Activated naive CD4-positive, alpha-beta T cell treated with anti-CD3 and anti-CD28 coated beads for 36 hours (primary cell): ENCODE measurements at regions not wholly inside any gene's neighbourhood (a gene's known extent, or its start where the extent isn't known, plus 50 kb on each side); places are given as distances from the start of the nearest gene placed in this dataset.
A peak's percentile ranks its signal among the peaks of the same experiment; 100 is the strongest.
"Not testable (repeated sequence)": the region's sequence is repeated elsewhere in the genome, so short reads cannot be mapped to it uniquely, and the experiment has no call there.

Source experiments
- CTCF ChIA-PET: fragments of 350-600 bp; sonication (Branson Sonifier 250); formaldehyde crosslinking; loops from one replicate; lab custom pipeline; 2021; ENCODE audit warnings: antibody characterized with exemption; lab: Charles Lee
- DNase-seq: peaks from one replicate; pipeline ENCODE4 v3.0.0-alpha.2; 2020
- H3K27ac Mint-ChIP-seq: one replicate; pipeline ENCODE4 v1.8.0; 2021; ENCODE audit warnings: mild to moderate bottlenecking, mixed read lengths
- H3K27me3 Mint-ChIP-seq: one replicate; pipeline ENCODE4 v1.8.0; 2021; ENCODE audit warnings: low read depth, mixed read lengths
- H3K36me3 Mint-ChIP-seq: one replicate; pipeline ENCODE4 v1.8.0; 2021; ENCODE audit warnings: low read depth, mixed read lengths
- H3K4me1 Mint-ChIP-seq: one replicate; pipeline ENCODE4 v1.8.0; 2021; ENCODE audit warnings: low read depth, mixed read lengths
- H3K4me3 Mint-ChIP-seq: one replicate; pipeline ENCODE4 v1.8.0; 2021; ENCODE audit warnings: mild to moderate bottlenecking, moderate library complexity, mixed read lengths
- H3K9me3 Mint-ChIP-seq: one replicate; pipeline ENCODE4 v1.8.0; 2021; ENCODE audit warnings: mixed read lengths
- intact Hi-C: fragments of 100-400 bp; cut with micrococcal nuclease; formaldehyde crosslinking; loops from one replicate; pipeline ENCODE4 v1.15.1; 2023

DNA sequence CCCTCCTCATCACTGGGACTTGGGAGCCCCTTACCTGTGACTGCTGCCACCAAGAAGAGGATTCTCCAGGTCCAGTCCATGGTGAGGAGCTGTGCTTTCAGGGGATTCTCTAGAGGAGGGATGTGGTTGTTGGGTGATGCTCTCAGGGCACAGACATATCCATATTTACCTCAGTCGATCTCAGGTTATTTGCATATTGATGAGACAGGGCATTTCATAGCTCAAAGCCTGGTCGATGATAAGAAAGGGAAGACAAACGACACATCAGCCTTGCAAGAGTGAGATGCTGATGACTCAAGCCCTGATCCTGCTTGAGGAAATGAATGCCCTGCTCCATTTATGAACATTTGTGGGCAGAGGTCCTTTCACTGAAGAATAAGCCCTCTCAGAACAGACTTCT, 981.0 kb downstream of the TMEM121 start:
- peak overlapping the region; percentile 79 for H3K27ac Mint-ChIP-seq
- intact Hi-C loops: loop anchor here (1.0 to 2.0 kb wide), 3 partner anchors 18 to 112 kb away; no protein-coding TSS in a partner anchor
- H3K4me3 Mint-ChIP-seq: peak overlapping the region; percentile 46
- no peaks in the 10 kb centered on the region for H3K9me3 Mint-ChIP-seq
- no peaks in the 10 kb centered on the region for H3K27me3 Mint-ChIP-seq
- H3K36me3 Mint-ChIP-seq: no peaks in the 10 kb centered on the region
- peak; percentile 58 for DNase-seq
- CTCF ChIA-PET: interaction anchor here (0.9 to 9.4 kb wide), 17 partner anchors 11 to 90 kb away, joined by 3 to 100 read pairs (median 5); no protein-coding TSS in a partner anchor
- H3K4me1 Mint-ChIP-seq: peaks cover 77% of the 10 kb centered on the region

DNA sequence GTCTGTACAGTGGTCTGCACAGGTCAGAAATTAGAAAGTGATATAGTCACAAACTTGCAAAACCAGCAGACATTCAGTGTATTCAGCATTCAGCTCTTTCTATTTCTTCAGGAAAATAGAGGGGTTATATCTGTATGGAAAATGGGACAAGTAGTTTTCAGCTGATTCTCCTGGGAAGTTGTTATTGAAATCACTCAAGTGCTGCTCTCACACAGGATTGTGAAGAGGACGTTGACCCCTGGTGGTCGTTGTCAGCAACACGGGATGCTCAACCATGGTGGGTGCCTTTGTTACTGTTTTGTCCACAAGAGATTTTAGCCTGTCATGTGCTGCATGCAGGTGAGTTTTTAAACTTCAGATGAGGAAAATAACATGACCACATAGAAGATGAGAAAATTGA, 981.8 kb downstream of the TMEM121 start:
- Mint-ChIP-seq H3K27me3 (no peaks in the 10 kb centered on the region), H3K36me3 (no peaks in the 10 kb centered on the region), H3K4me3 (no peak overlapping the region), H3K9me3 (no peaks in the 10 kb centered on the region), H3K4me1 (peaks cover 85% of the 10 kb centered on the region), H3K27ac (peak overlapping the region; percentile 1)
- DNase-seq: no peak
- CTCF ChIA-PET: interaction anchor here (0.8 to 9.4 kb wide), 18 partner anchors 10 to 367 kb away, joined by 3 to 100 read pairs (median 7); no protein-coding TSS in a partner anchor
- intact Hi-C loops: loop anchor here (2.0 kb wide), 1 partner anchor 281 kb away; no protein-coding TSS in a partner anchor

DNA sequence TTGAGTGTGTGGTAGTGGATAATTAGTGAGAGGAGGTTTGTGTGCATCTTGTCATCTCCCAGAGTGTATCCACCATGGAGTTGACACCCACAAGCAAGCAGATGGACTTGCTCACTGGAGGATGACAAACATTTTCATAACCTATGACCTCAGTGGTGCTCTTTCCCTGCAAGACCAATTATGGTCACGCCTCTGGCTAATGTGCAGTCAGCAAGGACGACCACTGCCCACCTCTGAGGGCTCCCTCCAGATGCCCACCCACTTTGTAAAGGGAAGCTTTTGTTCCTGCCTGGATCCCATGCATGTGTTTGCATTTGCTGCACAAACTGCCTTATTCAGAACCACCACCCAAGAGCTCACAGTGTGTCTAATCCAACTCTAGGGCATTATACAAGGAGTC, 982.8 kb downstream of the TMEM121 start:
- no peak overlapping the region for H3K4me3 Mint-ChIP-seq
- H3K27me3 Mint-ChIP-seq: no peaks in the 10 kb centered on the region
- intact Hi-C loops: loop anchor here (2.0 kb wide), 1 partner anchor 282 kb away; no protein-coding TSS in a partner anchor
- H3K9me3 Mint-ChIP-seq: no peaks in the 10 kb centered on the region
- CTCF ChIA-PET: interaction anchor here (0.7 to 9.4 kb wide), 15 partner anchors 11 to 232 kb away, joined by 3 to 100 read pairs (median 5); no protein-coding TSS in a partner anchor
- H3K27ac Mint-ChIP-seq: no peak overlapping the region
- DNase-seq: no peak
- peaks cover 88% of the 10 kb centered on the region for H3K4me1 Mint-ChIP-seq
- no peaks in the 10 kb centered on the region for H3K36me3 Mint-ChIP-seq

DNA sequence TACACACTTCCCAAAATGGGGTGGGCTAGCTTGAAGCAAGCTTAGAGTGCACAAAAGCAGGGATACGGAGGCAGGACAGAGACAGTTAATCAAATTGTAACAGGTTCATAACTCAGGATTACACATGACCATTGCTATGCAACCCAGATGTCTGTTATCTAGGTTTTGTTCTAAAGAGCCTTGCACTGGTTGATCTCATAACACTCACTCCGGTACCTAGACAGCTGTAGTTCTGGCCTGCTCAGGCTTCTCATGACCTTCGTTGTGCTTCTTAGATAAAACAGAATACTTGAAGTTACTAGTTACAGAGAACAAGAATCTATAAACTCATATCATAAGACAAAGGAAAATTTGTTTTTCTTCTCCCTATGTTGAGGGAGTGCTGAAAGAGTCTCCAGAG, 983.4 kb downstream of the TMEM121 start:
- H3K36me3 Mint-ChIP-seq: no peaks in the 10 kb centered on the region
- no peak overlapping the region for H3K4me3 Mint-ChIP-seq
- CTCF ChIA-PET: interaction anchor here (0.6 to 9.4 kb wide), 11 partner anchors 19 to 1210 kb away, joined by 3 to 100 read pairs (median 8); no protein-coding TSS in a partner anchor
- no peaks in the 10 kb centered on the region for H3K27me3 Mint-ChIP-seq
- intact Hi-C loops: loop anchor here (2.0 kb wide), 1 partner anchor 283 kb away; no protein-coding TSS in a partner anchor
- no peak overlapping the region for H3K27ac Mint-ChIP-seq
- peaks cover 85% of the 10 kb centered on the region for H3K4me1 Mint-ChIP-seq
- H3K9me3 Mint-ChIP-seq: no peaks in the 10 kb centered on the region
- DNase-seq: no peak

DNA sequence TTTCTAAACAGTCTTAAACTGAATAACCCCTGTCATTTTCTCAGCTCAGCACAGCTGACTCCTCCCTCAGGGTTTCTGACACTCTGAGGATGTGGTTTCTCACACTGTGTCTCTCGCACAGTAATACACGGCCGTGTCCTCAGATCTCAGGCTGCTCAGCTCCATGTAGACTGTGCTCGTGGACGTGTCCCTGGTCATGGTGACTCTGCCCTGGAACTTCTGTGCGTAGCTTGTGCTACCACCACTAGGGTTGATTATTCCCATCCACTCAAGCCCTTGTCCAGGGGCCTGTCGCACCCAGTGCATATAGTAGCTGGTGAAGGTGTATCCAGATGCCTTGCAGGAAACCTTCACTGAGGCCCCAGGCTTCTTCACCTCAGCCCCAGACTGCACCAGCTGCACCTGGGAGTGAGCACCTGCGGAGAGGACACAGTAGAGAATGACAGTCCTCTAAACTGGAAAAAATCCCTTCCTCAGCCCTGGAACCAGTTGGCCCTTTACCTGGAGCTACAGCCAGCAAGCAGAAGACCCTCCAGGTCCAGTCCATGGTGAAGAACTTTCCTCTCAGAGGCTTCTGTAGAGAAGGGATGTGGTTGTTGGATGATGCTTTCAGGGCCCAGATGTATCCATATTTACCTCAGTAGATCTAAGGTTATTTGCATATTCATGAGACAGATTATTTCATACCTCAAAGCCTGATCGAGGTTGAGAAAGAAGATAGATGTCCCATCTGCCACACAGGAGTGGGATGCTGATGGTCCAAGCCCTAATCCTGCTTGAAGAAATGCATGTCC, 984.8 kb downstream of the TMEM121 start:
- H3K27ac Mint-ChIP-seq: peak overlapping the region; percentile 16
- no peaks in the 10 kb centered on the region for H3K27me3 Mint-ChIP-seq
- H3K36me3 Mint-ChIP-seq: no peaks in the 10 kb centered on the region
- H3K9me3 Mint-ChIP-seq: no peaks in the 10 kb centered on the region
- peak; percentile 72 for DNase-seq
- peaks cover 76% of the 10 kb centered on the region for H3K4me1 Mint-ChIP-seq
- CTCF ChIA-PET: interaction anchor here (0.8 to 5.5 kb wide), 12 partner anchors 10 to 101 kb away, joined by 3 to 31 read pairs (median 4); no protein-coding TSS in a partner anchor
- intact Hi-C loops: no loop called here
- H3K4me3 Mint-ChIP-seq: no peak overlapping the region

DNA sequence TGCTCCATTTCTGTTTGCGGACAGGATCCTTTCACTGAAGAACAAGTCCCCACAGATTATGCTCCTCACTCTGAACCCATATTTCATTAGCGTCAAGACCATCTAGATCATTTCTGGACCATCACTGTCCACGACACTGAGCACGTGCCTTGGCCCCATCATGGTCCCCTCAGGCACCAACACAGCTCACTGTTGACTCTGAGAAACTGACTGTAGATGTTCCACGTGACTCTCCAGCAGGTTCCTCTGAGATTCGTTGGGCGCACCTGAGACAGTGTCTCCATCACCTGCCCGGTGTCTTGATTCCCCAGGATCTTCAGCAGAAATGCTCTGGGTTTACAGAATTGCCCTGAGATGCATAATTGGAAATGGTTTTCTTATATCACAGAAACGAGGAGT, 985.4 kb downstream of the TMEM121 start:
- Mint-ChIP-seq H3K9me3 (no peaks in the 10 kb centered on the region), H3K36me3 (no peaks in the 10 kb centered on the region), H3K4me1 (peaks cover 70% of the 10 kb centered on the region), H3K4me3 (no peak overlapping the region), H3K27me3 (no peaks in the 10 kb centered on the region), H3K27ac (no peak overlapping the region)
- intact Hi-C loops: no loop called here
- DNase-seq: no peak
- CTCF ChIA-PET: interaction anchor here (0.8 to 5.5 kb wide), 4 partner anchors 19 to 102 kb away, joined by 3 to 31 read pairs (median 3); no protein-coding TSS in a partner anchor

DNA sequence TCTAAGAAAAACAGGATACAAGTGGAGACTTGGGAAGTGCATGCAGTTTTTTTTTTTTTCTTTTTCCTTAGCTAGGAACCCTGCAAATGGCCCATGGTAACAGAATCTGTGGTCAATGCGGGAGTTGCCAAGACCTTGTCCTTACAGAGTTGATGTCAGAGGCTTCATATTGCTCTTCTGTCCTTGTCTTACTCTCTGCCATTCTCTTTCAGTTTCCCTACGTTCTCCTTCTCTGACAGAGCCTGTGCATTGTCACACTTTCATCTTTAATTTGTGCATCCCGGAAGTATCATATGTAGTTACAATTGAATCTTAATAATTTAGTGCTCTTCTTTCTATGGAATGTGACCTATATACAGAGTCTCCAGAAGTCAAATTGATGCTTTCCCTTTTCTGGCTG, 986.9 kb downstream of the TMEM121 start:
- no peak for DNase-seq
- Mint-ChIP-seq H3K36me3 (no peaks in the 10 kb centered on the region), H3K4me1 (peaks cover 63% of the 10 kb centered on the region), H3K4me3 (no peak overlapping the region), H3K27me3 (no peaks in the 10 kb centered on the region), H3K27ac (no peak overlapping the region), H3K9me3 (no peaks in the 10 kb centered on the region)
- intact Hi-C loops: no loop called here
- CTCF ChIA-PET: interaction anchor here (0.6 to 2.7 kb wide), 5 partner anchors 17 to 308 kb away, joined by 5 to 14 read pairs (median 6); no protein-coding TSS in a partner anchor

DNA sequence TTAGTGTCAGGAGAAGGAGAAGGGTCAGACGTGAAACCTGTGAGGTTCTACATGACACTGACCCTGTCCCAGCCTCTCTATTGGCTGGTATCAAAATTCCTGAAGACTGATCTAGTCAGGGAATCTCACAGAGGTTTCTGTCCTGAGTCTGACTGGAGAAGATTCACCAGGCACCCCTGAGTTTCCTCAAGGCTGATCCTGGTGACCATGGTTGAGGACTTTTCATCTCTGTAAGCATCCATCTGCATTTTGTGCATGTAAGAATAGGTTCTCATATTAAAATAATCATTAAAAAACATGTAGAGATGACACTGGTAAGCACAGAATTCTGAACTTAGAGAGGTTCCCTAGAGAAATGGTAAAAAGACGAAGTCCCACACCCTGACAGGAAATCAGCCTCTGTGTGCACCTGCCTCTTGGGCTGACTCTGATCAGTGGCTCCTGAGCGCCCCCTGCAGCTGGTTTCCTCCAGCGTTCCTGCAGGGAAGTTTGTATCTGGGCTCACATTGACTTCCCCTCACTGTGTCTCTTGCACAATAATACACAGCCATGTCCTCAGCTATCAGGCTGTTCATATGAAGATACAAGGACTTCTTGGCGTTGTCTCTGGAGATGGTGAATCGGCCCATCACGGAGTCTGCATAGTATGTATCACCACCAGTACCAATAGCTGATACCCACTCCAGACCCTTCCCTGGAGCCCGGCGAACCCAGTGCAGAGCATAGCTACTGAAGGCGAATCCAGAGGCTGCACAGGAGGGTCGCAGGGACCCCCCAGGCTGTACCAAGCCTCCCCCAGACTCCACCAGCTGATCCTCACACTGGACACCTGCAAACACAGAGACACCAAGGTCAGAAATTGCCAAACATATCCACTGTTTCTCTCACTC, 991.9 kb downstream of the TMEM121 start:
- Mint-ChIP-seq H3K4me1 (peaks cover 19% of the 10 kb centered on the region), H3K27me3 (peaks cover 3% of the 10 kb centered on the region), H3K36me3 (no peaks in the 10 kb centered on the region), H3K27ac (no peak overlapping the region), H3K4me3 (no peak overlapping the region), H3K9me3 (no peaks in the 10 kb centered on the region)
- DNase-seq: peak; percentile 93
- intact Hi-C loops: loop anchor here (1.0 to 2.0 kb wide), 2 partner anchors 57 to 82 kb away; no protein-coding TSS in a partner anchor
- CTCF ChIA-PET: interaction anchor here (0.6 to 5.5 kb wide), 20 partner anchors 10 to 102 kb away, joined by 3 to 26 read pairs (median 4); no protein-coding TSS in a partner anchor

DNA sequence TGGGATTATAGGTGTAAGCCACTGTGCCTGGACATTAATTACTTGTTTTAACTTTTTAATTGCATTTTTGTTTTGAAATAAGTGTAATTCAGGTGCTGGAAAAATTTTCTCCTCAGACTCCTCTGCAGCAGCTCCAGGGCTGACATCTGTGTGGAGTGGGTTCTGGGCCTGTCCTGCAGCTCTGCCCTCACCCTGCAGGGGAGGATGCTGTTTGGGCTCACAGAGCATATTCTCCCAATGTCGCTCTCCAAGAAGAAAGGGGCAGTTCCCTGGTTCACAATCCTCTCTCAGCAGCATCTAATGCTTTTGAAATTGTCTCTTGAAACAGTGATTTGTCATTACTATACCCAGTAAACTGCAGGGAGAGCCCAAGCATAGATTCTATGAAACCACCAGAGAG, 995.7 kb downstream of the TMEM121 start:
- H3K27ac Mint-ChIP-seq, H3K36me3 Mint-ChIP-seq, intact Hi-C loops, H3K4me3 Mint-ChIP-seq, H3K9me3 Mint-ChIP-seq: not testable (repeated sequence)
- CTCF ChIA-PET: interaction anchor here (0.6 to 2.1 kb wide), 5 partner anchors 9 to 85 kb away, joined by 3 to 5 read pairs (median 3); no protein-coding TSS in a partner anchor
- peak; percentile 64 for DNase-seq
- Mint-ChIP-seq H3K4me1 (peaks cover 14% of the 10 kb centered on the region), H3K27me3 (peaks cover 15% of the 10 kb centered on the region)

DNA sequence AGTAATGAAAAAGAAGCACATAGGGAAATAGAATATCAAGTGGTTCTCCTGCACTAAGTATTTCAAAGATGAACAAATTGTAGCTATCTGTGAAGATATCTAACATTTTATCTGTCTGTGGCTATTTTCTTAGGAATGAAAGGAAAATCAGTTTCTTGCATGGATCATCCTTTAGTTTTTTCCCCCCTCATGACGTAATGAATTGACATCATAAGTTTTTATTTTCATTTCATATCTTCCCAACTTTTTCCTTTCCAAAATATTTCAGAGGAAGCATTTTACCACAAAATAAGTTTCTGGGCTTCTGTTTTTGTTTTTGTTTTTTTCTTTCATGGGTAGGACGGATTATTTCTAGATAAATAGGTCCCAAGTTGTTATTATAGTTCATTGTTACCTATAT, 996.6 kb downstream of the TMEM121 start:
- no peak for DNase-seq
- no peaks in the 10 kb centered on the region for H3K36me3 Mint-ChIP-seq
- H3K4me3 Mint-ChIP-seq: no peak overlapping the region
- CTCF ChIA-PET: interaction anchor here (0.6 to 2.1 kb wide), 7 partner anchors 8 to 173 kb away, joined by 3 to 5 read pairs (median 3); no protein-coding TSS in a partner anchor
- H3K27me3 Mint-ChIP-seq: peaks cover 15% of the 10 kb centered on the region
- H3K27ac Mint-ChIP-seq: no peak overlapping the region
- H3K4me1 Mint-ChIP-seq: peaks cover 9% of the 10 kb centered on the region
- no peaks in the 10 kb centered on the region for H3K9me3 Mint-ChIP-seq
- intact Hi-C loops: no loop called here

DNA sequence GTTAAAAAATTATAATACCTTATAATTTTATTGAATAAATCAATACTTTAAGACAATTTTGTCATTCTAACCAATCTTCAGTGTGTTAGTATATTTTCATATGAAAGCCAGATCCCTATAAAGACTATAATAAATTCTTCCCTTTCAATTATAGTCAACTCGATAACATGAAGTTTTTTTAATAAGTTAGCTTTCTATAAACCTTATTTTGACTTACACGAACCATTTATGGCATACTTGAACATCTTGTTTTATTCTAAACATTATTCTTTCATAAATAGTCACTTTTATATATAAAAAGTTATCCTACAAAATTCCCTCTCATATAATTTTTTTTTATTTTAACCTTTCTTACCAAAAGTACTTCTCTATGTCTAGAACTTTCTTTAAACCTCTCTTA, 1002.3 kb downstream of the TMEM121 start:
- H3K9me3 Mint-ChIP-seq: peaks cover 1% of the 10 kb centered on the region
- CTCF ChIA-PET: interaction anchor here (1.0 to 5.2 kb wide), 9 partner anchors 10 to 111 kb away, joined by 3 to 35 read pairs (median 7); no protein-coding TSS in a partner anchor
- DNase-seq: no peak
- H3K36me3 Mint-ChIP-seq: no peaks in the 10 kb centered on the region
- intact Hi-C loops: no loop called here
- no peak overlapping the region for H3K4me3 Mint-ChIP-seq
- no peak overlapping the region for H3K27ac Mint-ChIP-seq
- peaks cover 20% of the 10 kb centered on the region for H3K27me3 Mint-ChIP-seq
- H3K4me1 Mint-ChIP-seq: peaks cover 3% of the 10 kb centered on the region
